IMR-90 (cell line): ENCODE measurements at regions not wholly inside any gene's neighbourhood (a gene's known extent, or its start where the extent isn't known, plus 50 kb on each side); places are given as distances from the start of the nearest gene placed in this dataset.

Experiments used
- ATAC-seq: fragments of 200-7000 bp; cut with Tn5 transposase; 2 replicates; pipeline ENCODE4 v1.9.1; 2020; ENCODE audit warnings: low read depth, mild to moderate bottlenecking, moderate library complexity
- BruUV-seq: library from RNA; stranded (reverse); fragments of 400-500 nt; replicated peaks from 2 replicates; lab custom pipeline; 2021; lab: Mats Ljungman, UMichigan
- CTCF ChIA-PET: fragments of 300-600 bp; formaldehyde crosslinking; extraction: SDS; loops from one replicate; lab custom pipeline; 2021; ENCODE audit warnings: antibody characterized with exemption; lab: Yijun Ruan, JAX
- POLR2A ChIA-PET: fragments of 300-600 bp; sonication (Branson Sonifier 250); formaldehyde crosslinking; loops from one replicate; lab custom pipeline; 2022; ENCODE audit warnings: antibody characterized with exemption; ENCODE audit not compliant: unreplicated experiment; lab: Charles Lee
- DNase-seq: peaks from one replicate; pipeline ENCODE4 v3.0.0; 2013
- H2AFZ ChIP-seq: replicated peaks from 2 replicates; pipeline ENCODE3; 2013; ENCODE audit warnings: low read length, mild to moderate bottlenecking; ENCODE audit not compliant: poor library complexity
- H2AK5ac ChIP-seq: 2 replicates; pipeline ENCODE4 v1.6.1; 2013; ENCODE audit warnings: low read depth, low read length, inconsistent platforms
- H2AK9ac ChIP-seq: replicated peaks from 2 replicates; pipeline ENCODE3; 2013; ENCODE audit warnings: mild to moderate bottlenecking, low read depth, low read length, moderate library complexity; ENCODE audit not compliant: poor library complexity
- H2BK120ac ChIP-seq: 2 replicates; pipeline ENCODE4 v1.6.1; 2013; ENCODE audit warnings: low read depth, low read length, inconsistent platforms
- H2BK15ac ChIP-seq: 3 replicates; pipeline ENCODE4 v1.6.1; 2013; ENCODE audit warnings: low read depth, low read length, inconsistent platforms
- H2BK20ac ChIP-seq: 2 replicates; pipeline ENCODE4 v1.6.1; 2013; ENCODE audit warnings: low read depth, mild to moderate bottlenecking, inconsistent platforms, low read length, moderate library complexity
- H2BK5ac ChIP-seq: 2 replicates; pipeline ENCODE4 v1.6.1; 2013; ENCODE audit warnings: mild to moderate bottlenecking, low read depth, low read length, inconsistent platforms; ENCODE audit not compliant: poor library complexity, severe bottlenecking
- H3K14ac ChIP-seq: replicated peaks from 2 replicates; pipeline ENCODE4 v1.6.1; 2013; ENCODE audit warnings: low read depth, low read length, inconsistent platforms
- H3K18ac ChIP-seq: 2 replicates; pipeline ENCODE4 v1.6.1; 2013; ENCODE audit warnings: low read depth, low read length, control low read depth
- H3K23ac ChIP-seq: 2 replicates; pipeline ENCODE4 v1.6.1; 2013; ENCODE audit warnings: low read depth, low read length, inconsistent platforms
- H3K27ac ChIP-seq: 2 replicates; pipeline ENCODE4 v1.5.1; 2013; ENCODE audit warnings: mild to moderate bottlenecking, control low read depth, low read length; ENCODE audit not compliant: insufficient read depth
- H3K27me3 ChIP-seq: 2 replicates; pipeline ENCODE4 v1.6.1; 2013; ENCODE audit warnings: low read length; ENCODE audit not compliant: control insufficient read depth, insufficient read depth
- H3K36me3 ChIP-seq: 2 replicates; pipeline ENCODE4 v1.6.1; 2013; ENCODE audit warnings: low read length, mixed read lengths; ENCODE audit not compliant: control insufficient read depth, insufficient read depth
- H3K4ac ChIP-seq: 2 replicates; pipeline ENCODE4 v1.6.1; 2013; ENCODE audit warnings: low read depth, low read length, inconsistent platforms
- H3K4me1 ChIP-seq: 2 replicates; pipeline ENCODE4 v1.6.1; 2013; ENCODE audit warnings: low read length, mixed read lengths; ENCODE audit not compliant: control insufficient read depth, insufficient read depth
- H3K4me2 ChIP-seq: 2 replicates; pipeline ENCODE4 v1.6.1; 2013; ENCODE audit warnings: low read depth, mild to moderate bottlenecking, control low read depth, low read length, moderate library complexity
- H3K4me3 ChIP-seq: 2 replicates; pipeline ENCODE4 v1.5.1; 2013; ENCODE audit warnings: low read depth, mild to moderate bottlenecking, control low read depth, low read length, moderate library complexity; ENCODE audit not compliant: insufficient read depth
- H3K56ac ChIP-seq: 2 replicates; pipeline ENCODE4 v1.6.1; 2013; ENCODE audit warnings: low read length, inconsistent platforms; ENCODE audit not compliant: insufficient read depth; ENCODE audit errors: extremely low read depth
- H3K79me1 ChIP-seq, 2 experiments: 2 replicates each; pipeline ENCODE4 v1.6.1; 2013; ENCODE audit warnings: low read length in 2 of 2, inconsistent platforms in 1 of 2, low read depth in 1 of 2
- H3K9ac ChIP-seq: 2 replicates; pipeline ENCODE4 v1.6.1; 2013; ENCODE audit warnings: low read depth, low read length, control low read depth
- H3K9me1 ChIP-seq: 2 replicates; pipeline ENCODE4 v1.6.1; 2013; ENCODE audit warnings: low read length, inconsistent platforms; ENCODE audit not compliant: insufficient read depth
- H3K9me3 ChIP-seq: 2 replicates; pipeline ENCODE4 v1.6.1; 2013; ENCODE audit warnings: low read length; ENCODE audit not compliant: control insufficient read depth, insufficient read depth
- H4K20me1 ChIP-seq: 2 replicates; pipeline ENCODE4 v1.6.1; 2013; ENCODE audit warnings: low read length, inconsistent platforms; ENCODE audit not compliant: insufficient read depth
- H4K5ac ChIP-seq: 2 replicates; pipeline ENCODE4 v1.6.1; 2013; ENCODE audit warnings: mild to moderate bottlenecking, low read depth, low read length, control low read depth
- H4K8ac ChIP-seq, 2 experiments: 2 replicates each; pipeline ENCODE4 v1.6.1; 2013; ENCODE audit warnings: low read depth in 2 of 2, low read length in 2 of 2, control low read depth in 1 of 2, inconsistent platforms in 1 of 2
- H4K91ac ChIP-seq: 2 replicates; pipeline ENCODE4 v1.6.1; 2013; ENCODE audit warnings: low read depth, low read length, inconsistent platforms; ENCODE audit not compliant: insufficient read depth
- BHLHE40 ChIP-seq: fragments of 150-350 bp; IDR thresholded peaks from 2 replicates; pipeline ENCODE4 v1.6.1; 2016; ENCODE audit warnings: mild to moderate bottlenecking, low read depth, low read length
- CEBPB ChIP-seq: IDR thresholded peaks from 2 replicates; pipeline ENCODE4 v1.6.1; 2012; ENCODE audit warnings: low read depth, low read length, improper control_type of control experiment
- CHD1 ChIP-seq: IDR thresholded peaks from 2 replicates; pipeline ENCODE4 v1.6.1; 2012; ENCODE audit warnings: low read depth, low read length, improper control_type of control experiment
- CTCF ChIP-seq: conservative IDR thresholded peaks from 2 replicates; pipeline ENCODE4 v1.5.1; 2012; ENCODE audit warnings: mild to moderate bottlenecking, low read depth, low read length, improper control_type of control experiment
- ELK1 ChIP-seq: fragments of 150-350 bp; IDR thresholded peaks from 2 replicates; pipeline ENCODE4 v1.6.1; 2016; ENCODE audit warnings: low read depth, mild to moderate bottlenecking, low read length, moderate library complexity, borderline replicate concordance
- FOS ChIP-seq: fragments of 150-350 bp; IDR thresholded peaks from 2 replicates; pipeline ENCODE4 v1.6.1; 2016; ENCODE audit warnings: low read depth, low read length
- MAFK ChIP-seq: IDR thresholded peaks from 2 replicates; pipeline ENCODE4 v1.6.1; 2012; ENCODE audit warnings: low read depth, low read length, improper control_type of control experiment
- MAZ ChIP-seq: IDR thresholded peaks from 2 replicates; pipeline ENCODE4 v1.6.1; 2012; ENCODE audit warnings: low read depth, mild to moderate bottlenecking, low read length, improper control_type of control experiment, moderate library complexity, borderline replicate concordance
- MXI1 ChIP-seq: IDR thresholded peaks from 2 replicates; pipeline ENCODE4 v1.6.1; 2012; ENCODE audit warnings: low read depth, mild to moderate bottlenecking, low read length, moderate library complexity, borderline replicate concordance
- NFE2L2 ChIP-seq: fragments of 150-350 bp; IDR thresholded peaks from 2 replicates; pipeline ENCODE4 v1.6.1; 2016; ENCODE audit warnings: low read depth, mild to moderate bottlenecking, low read length
- POLR2A ChIP-seq: IDR thresholded peaks from 2 replicates; pipeline ENCODE4 v1.6.1; 2012; ENCODE audit warnings: mild to moderate bottlenecking, low read depth, low read length
- RAD21 ChIP-seq: IDR thresholded peaks from 2 replicates; pipeline ENCODE4 v1.6.1; 2012; ENCODE audit warnings: low read length, improper control_type of control experiment
- RCOR1 ChIP-seq: IDR thresholded peaks from 2 replicates; pipeline ENCODE4 v1.6.1; 2012; ENCODE audit warnings: mild to moderate bottlenecking, low read length, improper control_type of control experiment; ENCODE audit not compliant: insufficient replicate concordance
- RFX5 ChIP-seq: IDR thresholded peaks from 2 replicates; pipeline ENCODE4 v1.8.0; 2012; ENCODE audit warnings: low read depth, mild to moderate bottlenecking, low read length, moderate library complexity
- SMC3 ChIP-seq: fragments of 150-350 bp; IDR thresholded peaks from 2 replicates; pipeline ENCODE4 v1.6.1; 2016; ENCODE audit warnings: low read depth, mild to moderate bottlenecking, antibody characterized with exemption, low read length, moderate library complexity
- USF2 ChIP-seq: fragments of 150-350 bp; IDR thresholded peaks from 2 replicates; pipeline ENCODE4 v1.6.1; 2017; ENCODE audit warnings: mild to moderate bottlenecking, antibody characterized with exemption, low read length, low read depth
- WGBS, 2 experiments: methylation state at CpG; one replicate each; pipeline versions ENCODE4 v1.1.5 to v1.1.7; 2013; ENCODE audit warnings: missing lambda C conversion rate in 2 of 2; ENCODE audit not compliant: insufficient read length in 1 of 2; ENCODE audit errors: extremely low coverage in 2 of 2; 5-methylcytosine and 5-hydroxymethylcytosine counted together
- dilution Hi-C: fragments of 300-500 bp; cut with HindIII; formaldehyde crosslinking; loops from one replicate; pipeline ENCODE4 v1.14.3; 2018; ENCODE audit warnings: low sequenced_read_pairs; ENCODE audit not compliant: unreplicated experiment
- in situ Hi-C: fragments of 300-500 bp; cut with MboI; formaldehyde crosslinking; loops from 3 replicates; pipeline ENCODE4 v1.14.3; 2019; ENCODE audit warnings: low sequenced_read_pairs, inconsistent platforms, mixed read lengths
- intact Hi-C: fragments of 100-400 bp; cut with micrococcal nuclease; formaldehyde crosslinking; loops from 2 replicates; pipeline ENCODE4 v1.10.0; 2022

- in situ Hi-C loops, result no loop called here
- no peak for TF ChIP-seq RFX5
- no peak for TF ChIP-seq BHLHE40
- no peak for TF ChIP-seq MAZ
- no peak for TF ChIP-seq RAD21
- TF ChIP-seq NFE2L2, result no peak
- no peak for TF ChIP-seq FOS
- no peak for TF ChIP-seq POLR2A
- no peak for TF ChIP-seq CHD1
- no peak for TF ChIP-seq USF2
- no peak for TF ChIP-seq ELK1
- TF ChIP-seq MXI1, result no peak
- no peak for TF ChIP-seq SMC3
- TF ChIP-seq RCOR1, result no peak
- TF ChIP-seq CTCF, result no peak
- TF ChIP-seq CEBPB, result no peak
- no peak for TF ChIP-seq MAFK
- Histone ChIP-seq H2BK15ac (no peak overlapping the region), H3K4me3 (no peak overlapping the region), H3K27ac (no peak overlapping the region), H3K18ac (no peak overlapping the region), H3K9ac (no peak overlapping the region), H2AK9ac (no peak overlapping the region), H3K14ac (no peak overlapping the region), H4K8ac (no peak overlapping the region), H4K5ac (no peak overlapping the region), H3K23ac (no peak overlapping the region), H3K9me3 (no peaks in the 10 kb centered on the region), H2AK5ac (no peak overlapping the region), H2AFZ (no peak overlapping the region), H3K9me1 (no peaks in the 10 kb centered on the region), H2BK5ac (no peak overlapping the region), H4K20me1 (no peaks in the 10 kb centered on the region), H3K36me3 (no peaks in the 10 kb centered on the region), H2BK120ac (no peak overlapping the region), H4K91ac (no peak overlapping the region), H3K4me2 (no peak overlapping the region), H3K79me1 (no peaks in the 10 kb centered on the region), H3K27me3 (peaks cover 20% of the 10 kb centered on the region), H2BK20ac (no peak overlapping the region), H3K4ac (no peak overlapping the region), H3K56ac (no peak overlapping the region), H3K4me1 (no peaks in the 10 kb centered on the region)
- no CpG with 5 or more reads among the region's 3 CpGs for WGBS, 2 experiments
- DNase-seq (no peak), ATAC-seq (no peak)
- ChIA-PET POLR2A (no interaction called here), CTCF (no interaction called here)
- dilution Hi-C loops, result no loop called here
- BruUV-seq, result no TSS peak
- intact Hi-C loops, result no loop called here
Observed at GRCh38 chr22:27051407-27051806, 394.0 kb downstream of the MIAT start.
